Neural cell (in vitro differentiated cells): ENCODE measurements at regions not wholly inside any gene's neighbourhood (a gene's known extent, or its start where the extent isn't known, plus 50 kb on each side); places are given as distances from the start of the nearest gene placed in this dataset.

Experiments
- EP300 ChIP-seq: fragments of 450-650 bp; conservative IDR thresholded peaks from 2 replicates; pipeline ENCODE4 v1.6.1; 2014; ENCODE audit warnings: antibody characterized with exemption, mild to moderate bottlenecking, moderate library complexity; ENCODE audit not compliant: poor library complexity, severe bottlenecking
- EZH2 ChIP-seq: fragments of 200-600, 300-800 bp; shearing (Covaris generic), sonication (generic); IDR thresholded peaks from 2 replicates; pipeline ENCODE4 v1.6.1; 2014; ENCODE audit warnings: antibody characterized with exemption, low read length, borderline replicate concordance, mild to moderate bottlenecking; ENCODE audit not compliant: insufficient read depth, poor library complexity, severe bottlenecking
- MXI1 ChIP-seq: fragments of 450-650 bp; conservative IDR thresholded peaks from 2 replicates; pipeline ENCODE4 v1.6.1; 2014; ENCODE audit warnings: antibody characterized with exemption, mild to moderate bottlenecking; ENCODE audit not compliant: poor library complexity, severe bottlenecking
- POLR2AphosphoS5 ChIP-seq: IDR thresholded peaks from 2 replicates; pipeline ENCODE4 v1.6.1; 2012
- RAD21 ChIP-seq: fragments of 450-650 bp; conservative IDR thresholded peaks from 2 replicates; pipeline ENCODE4 v1.6.1; 2014; ENCODE audit warnings: antibody characterized with exemption, mild to moderate bottlenecking, moderate library complexity
- SMC3 ChIP-seq: fragments of 450-650 bp; conservative IDR thresholded peaks from 2 replicates; pipeline ENCODE4 v1.6.1; 2014; ENCODE audit warnings: antibody characterized with exemption, mild to moderate bottlenecking, moderate library complexity; ENCODE audit not compliant: poor library complexity
- TF ChIP-seq, protein P1 (sequence below): fragments of 450-650 bp; IDR thresholded peaks from 2 replicates; pipeline ENCODE4 v1.5.1; 2014; ENCODE audit warnings: antibody characterized with exemption, mild to moderate bottlenecking, moderate library complexity; ENCODE audit not compliant: poor library complexity, severe bottlenecking

DNA sequence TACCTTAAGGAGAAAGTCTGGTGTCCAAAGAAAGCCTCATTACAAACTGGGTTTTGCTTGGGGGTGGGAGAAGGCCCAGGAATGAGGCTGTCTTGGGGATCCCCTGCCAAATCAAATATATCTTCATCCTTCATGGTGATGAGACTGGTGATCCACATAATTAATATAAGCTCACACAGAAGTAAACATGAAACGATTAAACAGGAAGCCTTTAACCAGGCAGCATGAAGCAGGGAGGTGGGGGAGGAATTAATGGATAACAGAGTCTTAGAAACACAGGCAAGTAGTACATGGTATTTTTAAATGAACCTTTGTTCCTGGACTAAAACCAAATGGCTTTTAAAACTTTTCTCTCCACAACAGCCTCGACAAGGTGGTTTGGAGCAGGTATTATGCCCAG is 437.5 kb downstream of the TFAP2A start:
- TF ChIP-seq, protein P1, sequence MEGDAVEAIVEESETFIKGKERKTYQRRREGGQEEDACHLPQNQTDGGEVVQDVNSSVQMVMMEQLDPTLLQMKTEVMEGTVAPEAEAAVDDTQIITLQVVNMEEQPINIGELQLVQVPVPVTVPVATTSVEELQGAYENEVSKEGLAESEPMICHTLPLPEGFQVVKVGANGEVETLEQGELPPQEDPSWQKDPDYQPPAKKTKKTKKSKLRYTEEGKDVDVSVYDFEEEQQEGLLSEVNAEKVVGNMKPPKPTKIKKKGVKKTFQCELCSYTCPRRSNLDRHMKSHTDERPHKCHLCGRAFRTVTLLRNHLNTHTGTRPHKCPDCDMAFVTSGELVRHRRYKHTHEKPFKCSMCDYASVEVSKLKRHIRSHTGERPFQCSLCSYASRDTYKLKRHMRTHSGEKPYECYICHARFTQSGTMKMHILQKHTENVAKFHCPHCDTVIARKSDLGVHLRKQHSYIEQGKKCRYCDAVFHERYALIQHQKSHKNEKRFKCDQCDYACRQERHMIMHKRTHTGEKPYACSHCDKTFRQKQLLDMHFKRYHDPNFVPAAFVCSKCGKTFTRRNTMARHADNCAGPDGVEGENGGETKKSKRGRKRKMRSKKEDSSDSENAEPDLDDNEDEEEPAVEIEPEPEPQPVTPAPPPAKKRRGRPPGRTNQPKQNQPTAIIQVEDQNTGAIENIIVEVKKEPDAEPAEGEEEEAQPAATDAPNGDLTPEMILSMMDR: no peak
- TF ChIP-seq SMC3 (no peak), POLR2AphosphoS5 (no peak), RAD21 (no peak), MXI1 (no peak), EP300 (no peak), EZH2 (no peak)
